HEK293T (cell line): ENCODE measurements at regions not wholly inside any gene's neighbourhood (a gene's known extent, or its start where the extent isn't known, plus 50 kb on each side); places are given as distances from the start of the nearest gene placed in this dataset.

Experiments used
- CTCF ChIA-PET: fragments of 350-600 bp; formaldehyde crosslinking; extraction: SDS; loops from one replicate; lab custom pipeline; 2021; ENCODE audit warnings: antibody characterized with exemption, inconsistent platforms; lab: Yijun Ruan, JAX
- POLR2A ChIA-PET: fragments of 350-600 bp; formaldehyde crosslinking; extraction: SDS; loops from one replicate; lab custom pipeline; 2020; ENCODE audit warnings: antibody characterized with exemption, inconsistent platforms; lab: Yijun Ruan, JAX
- DNase-seq: peaks from one replicate; pipeline ENCODE4 v3.0.0; 2012; ENCODE audit warnings: mixed read lengths; ENCODE audit errors: extremely low spot score
- ARNT ChIP-seq: fragments of 450-650 bp; IDR thresholded peaks from 2 replicates; pipeline ENCODE4 v1.6.1; 2017; ENCODE audit warnings: mild to moderate bottlenecking
- BHLHE40 ChIP-seq: fragments of 450-650 bp; IDR thresholded peaks from 2 replicates; pipeline ENCODE4 v1.6.1; 2016; ENCODE audit warnings: mild to moderate bottlenecking, moderate library complexity, borderline replicate concordance
- CTBP1 ChIP-seq: fragments of 450-650 bp; IDR thresholded peaks from 2 replicates; pipeline ENCODE4 v1.6.1; 2016; ENCODE audit warnings: borderline replicate concordance
- ELF4 ChIP-seq: fragments of 450-650 bp; IDR thresholded peaks from 2 replicates; pipeline ENCODE4 v1.6.1; 2017; ENCODE audit warnings: antibody characterized with exemption
- FOXA1 ChIP-seq: fragments of 450-650 bp; IDR thresholded peaks from 2 replicates; pipeline ENCODE4 v1.6.1; 2016; ENCODE audit warnings: mild to moderate bottlenecking
- FOXK2 ChIP-seq: fragments of 450-650 bp; IDR thresholded peaks from 2 replicates; pipeline ENCODE4 v1.6.1; 2016; ENCODE audit warnings: mild to moderate bottlenecking
- FOXM1 ChIP-seq: fragments of 450-650 bp; IDR thresholded peaks from 2 replicates; pipeline ENCODE4 v1.6.1; 2017; ENCODE audit warnings: mild to moderate bottlenecking, borderline replicate concordance
- HDGF ChIP-seq: fragments of 450-650 bp; IDR thresholded peaks from 2 replicates; pipeline ENCODE4 v1.6.1; 2017; ENCODE audit warnings: antibody characterized with exemption, borderline replicate concordance
- L3MBTL2 ChIP-seq: fragments of 450-650 bp; conservative IDR thresholded peaks from 2 replicates; pipeline ENCODE4 v1.6.1; 2016; ENCODE audit warnings: mild to moderate bottlenecking
- LEF1 ChIP-seq: fragments of 450-650 bp; IDR thresholded peaks from 2 replicates; pipeline ENCODE4 v1.6.1; 2017; ENCODE audit warnings: mild to moderate bottlenecking, borderline replicate concordance
- NFRKB ChIP-seq: fragments of 450-650 bp; IDR thresholded peaks from 2 replicates; pipeline ENCODE4 v1.6.1; 2016; ENCODE audit warnings: mild to moderate bottlenecking, moderate library complexity
- PKNOX1 ChIP-seq: fragments of 450-650 bp; IDR thresholded peaks from 2 replicates; pipeline ENCODE4 v1.6.1; 2016
- SP1 ChIP-seq: fragments of 450-650 bp; IDR thresholded peaks from 2 replicates; pipeline ENCODE4 v1.6.1; 2017
- SUZ12 ChIP-seq: fragments of 450-650 bp; IDR thresholded peaks from 2 replicates; pipeline ENCODE4 v1.6.1; 2016; ENCODE audit warnings: mild to moderate bottlenecking
- TARDBP ChIP-seq: fragments of 450-650 bp; IDR thresholded peaks from 2 replicates; pipeline ENCODE4 v1.6.1; 2016
- ZNF384 ChIP-seq: fragments of 450-650 bp; IDR thresholded peaks from 2 replicates; pipeline ENCODE4 v1.6.1; 2016

GRCh38 chr10:83104616-83105015, 1034.7 kb upstream of the GHITM start:
- TF ChIP-seq SUZ12 (no peak), ZNF384 (no peak), L3MBTL2 (no peak), HDGF (no peak), CTBP1 (no peak), ARNT (no peak), ELF4 (no peak), FOXA1 (no peak), FOXK2 (no peak), PKNOX1 (no peak), BHLHE40 (no peak), LEF1 (no peak), NFRKB (no peak), FOXM1 (no peak), TARDBP (no peak), SP1 (no peak)
- POLR2A ChIA-PET = no interaction called here
- CTCF ChIA-PET = no interaction called here
- DNase-seq = no peak

DNA sequence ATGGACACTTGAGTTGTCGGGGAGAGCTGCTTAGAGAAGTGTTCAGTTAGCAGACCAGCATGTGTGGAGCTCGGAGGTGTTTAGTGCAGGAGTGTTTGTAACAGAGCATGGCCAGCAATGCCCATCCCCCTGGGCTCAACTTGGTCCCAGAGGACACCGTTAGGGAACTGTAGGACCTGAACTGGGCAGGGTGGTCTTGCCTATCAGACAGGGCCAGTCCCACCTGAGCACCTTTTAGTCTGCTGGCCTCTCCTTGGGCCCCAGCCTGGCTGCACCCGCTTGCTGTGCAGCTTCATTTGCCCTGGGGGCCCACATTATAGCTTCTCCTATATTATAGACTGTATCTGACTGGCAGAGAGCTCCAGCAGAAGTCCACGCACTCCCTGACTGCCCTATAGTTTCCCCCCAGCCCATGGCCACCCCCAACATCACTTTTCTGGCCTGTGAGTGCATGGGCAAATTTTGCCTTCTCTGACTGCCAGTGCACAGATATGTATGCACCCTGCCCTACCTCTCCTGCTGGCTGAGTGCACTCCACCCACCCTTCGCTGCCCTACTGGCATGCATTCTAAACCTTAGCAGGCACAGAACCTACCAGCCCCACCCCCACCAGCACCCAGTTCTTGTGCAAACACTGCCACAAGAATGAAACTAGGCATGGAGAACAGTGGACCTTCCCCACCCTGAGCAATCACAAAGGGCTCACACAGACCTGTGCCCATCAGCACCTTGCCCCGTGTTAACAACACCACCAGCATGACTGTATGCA, 1030.6 kb upstream of the GHITM start:
- ChIA-PET CTCF (no interaction called here), POLR2A (no interaction called here)
- no peak for DNase-seq
- TF ChIP-seq FOXM1 (no peak), ELF4 (no peak), PKNOX1 (no peak), FOXA1 (no peak), ARNT (no peak)

DNA sequence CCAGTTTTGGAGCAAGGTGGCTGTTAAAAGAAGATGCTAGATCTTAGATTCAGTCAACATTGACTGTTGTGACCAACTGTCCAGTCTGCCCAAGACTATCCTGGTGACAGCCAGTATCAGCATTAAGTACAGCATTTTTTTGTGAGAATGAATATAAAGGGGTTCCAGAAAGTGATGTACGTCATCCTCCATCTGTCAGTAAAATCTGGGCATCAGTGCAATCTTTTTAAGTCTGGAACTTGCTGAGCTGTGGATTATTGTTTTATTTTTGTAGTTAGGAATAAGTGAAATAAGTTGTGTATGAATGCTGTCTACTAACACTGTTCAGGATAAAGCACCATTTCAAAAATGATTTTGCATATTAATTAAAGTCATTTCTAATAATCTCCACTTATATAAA, 1020.0 kb upstream of the GHITM start:
- CTCF ChIA-PET = no interaction called here
- POLR2A ChIA-PET = no interaction called here
- DNase-seq = no peak
- TF ChIP-seq HDGF = no peak
- no peak for TF ChIP-seq CTBP1
- no peak for TF ChIP-seq ARNT
- no peak for TF ChIP-seq FOXM1
- TF ChIP-seq TARDBP = no peak
- TF ChIP-seq ZNF384 = no peak
- no peak for TF ChIP-seq FOXA1
- no peak for TF ChIP-seq BHLHE40
- no peak for TF ChIP-seq PKNOX1
- no peak for TF ChIP-seq SUZ12
- no peak for TF ChIP-seq SP1
- TF ChIP-seq ELF4 = no peak
- TF ChIP-seq L3MBTL2 = no peak
- no peak for TF ChIP-seq FOXK2
- TF ChIP-seq NFRKB = no peak
- TF ChIP-seq LEF1 = no peak

GRCh38 chr10:83122336-83122735, 1017.0 kb upstream of the GHITM start:
- POLR2A ChIA-PET = no interaction called here
- no peak for TF ChIP-seq SP1
- TF ChIP-seq LEF1 = no peak
- no peak for TF ChIP-seq ARNT
- CTCF ChIA-PET = no interaction called here
- DNase-seq = no peak

GRCh38 chr10:83127942-83128575, 1011.2 kb upstream of the GHITM start:
- no peak for DNase-seq
- ChIA-PET CTCF (no interaction called here), POLR2A (no interaction called here)
- TF ChIP-seq TARDBP = no peak

DNA sequence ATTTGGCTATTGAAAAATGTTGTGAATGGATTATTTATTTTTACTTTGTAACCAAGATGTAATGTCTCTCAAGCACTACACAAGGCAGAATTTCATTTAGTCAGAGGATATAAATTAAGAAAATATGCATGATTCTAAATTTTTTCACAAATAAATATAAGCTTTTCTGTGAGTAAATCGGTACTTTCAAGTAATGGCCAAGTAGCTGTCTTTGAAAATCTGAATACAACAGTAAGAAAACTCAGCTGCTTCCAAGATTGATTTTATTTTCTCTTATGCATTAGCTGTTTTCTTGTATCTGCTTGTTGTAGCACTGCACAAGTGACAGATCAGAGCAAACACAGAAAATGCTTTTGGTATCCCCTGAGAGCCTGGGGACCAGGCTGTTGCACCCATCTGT, 998.5 kb upstream of the GHITM start:
- no peak for DNase-seq
- TF ChIP-seq SP1 (no peak), ZNF384 (no peak), ARNT (no peak), BHLHE40 (no peak), FOXA1 (no peak), HDGF (no peak), FOXK2 (no peak)
- CTCF ChIA-PET = no interaction called here
- POLR2A ChIA-PET = no interaction called here

- TF ChIP-seq FOXK2 = no peak
- no peak for TF ChIP-seq ARNT
- no peak for TF ChIP-seq PKNOX1
- no peak for TF ChIP-seq SUZ12
- TF ChIP-seq BHLHE40 = no peak
- no peak for TF ChIP-seq CTBP1
- TF ChIP-seq ZNF384 = no peak
- no peak for TF ChIP-seq LEF1
- no peak for TF ChIP-seq FOXM1
- no peak for TF ChIP-seq HDGF
- TF ChIP-seq SP1 = no peak
- no peak for TF ChIP-seq NFRKB
- no peak for TF ChIP-seq TARDBP
- TF ChIP-seq ELF4 = no peak
- no peak for TF ChIP-seq L3MBTL2
- no peak for TF ChIP-seq FOXA1
- CTCF ChIA-PET = no interaction called here
These were observed 997.2 kb upstream of the GHITM start for GRCh38 chr10:83142074-83142563.

More at GRCh38 chr10:83142074-83142563, 997.2 kb upstream of the GHITM start:
- POLR2A ChIA-PET = no interaction called here
- no peak for DNase-seq
